AG09309 (cell line): ENCODE measurements at regions not wholly inside any gene's neighbourhood (a gene's known extent, or its start where the extent isn't known, plus 50 kb on each side); places are given as distances from the start of the nearest gene placed in this dataset.

Experiments used
- DNase-seq: peaks from one replicate; pipeline ENCODE4 v3.0.0-alpha.2; 2010; ENCODE audit warnings: low read depth
- H3K4me3 ChIP-seq: 2 replicates; pipeline ENCODE4 v1.5.1; 2011; ENCODE audit warnings: mild to moderate bottlenecking, low read depth, low read length, moderate library complexity; ENCODE audit not compliant: control insufficient read depth
- TF ChIP-seq, protein P1 (sequence below): IDR thresholded peaks from 2 replicates; pipeline ENCODE4 v1.5.1; 2011; ENCODE audit warnings: mild to moderate bottlenecking, low read depth, low read length, inconsistent platforms; ENCODE audit not compliant: insufficient read depth, control insufficient read depth; ENCODE audit errors: missing control alignments

GRCh38 chr21:14603202-14603601 lies 57.1 kb upstream of the SAMSN1 start:
- TF ChIP-seq, protein P1, sequence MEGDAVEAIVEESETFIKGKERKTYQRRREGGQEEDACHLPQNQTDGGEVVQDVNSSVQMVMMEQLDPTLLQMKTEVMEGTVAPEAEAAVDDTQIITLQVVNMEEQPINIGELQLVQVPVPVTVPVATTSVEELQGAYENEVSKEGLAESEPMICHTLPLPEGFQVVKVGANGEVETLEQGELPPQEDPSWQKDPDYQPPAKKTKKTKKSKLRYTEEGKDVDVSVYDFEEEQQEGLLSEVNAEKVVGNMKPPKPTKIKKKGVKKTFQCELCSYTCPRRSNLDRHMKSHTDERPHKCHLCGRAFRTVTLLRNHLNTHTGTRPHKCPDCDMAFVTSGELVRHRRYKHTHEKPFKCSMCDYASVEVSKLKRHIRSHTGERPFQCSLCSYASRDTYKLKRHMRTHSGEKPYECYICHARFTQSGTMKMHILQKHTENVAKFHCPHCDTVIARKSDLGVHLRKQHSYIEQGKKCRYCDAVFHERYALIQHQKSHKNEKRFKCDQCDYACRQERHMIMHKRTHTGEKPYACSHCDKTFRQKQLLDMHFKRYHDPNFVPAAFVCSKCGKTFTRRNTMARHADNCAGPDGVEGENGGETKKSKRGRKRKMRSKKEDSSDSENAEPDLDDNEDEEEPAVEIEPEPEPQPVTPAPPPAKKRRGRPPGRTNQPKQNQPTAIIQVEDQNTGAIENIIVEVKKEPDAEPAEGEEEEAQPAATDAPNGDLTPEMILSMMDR = no peak
- no peak for DNase-seq
- no peak overlapping the region for H3K4me3 ChIP-seq

GRCh38 chr21:14602382-14602958 lies 56.4 kb upstream of the SAMSN1 start:
- no peak overlapping the region for H3K4me3 ChIP-seq
- TF ChIP-seq, protein P1 = no peak
- DNase-seq = no peak

- TF ChIP-seq, protein P1 = no peak
- H3K4me3 ChIP-seq = no peak overlapping the region
- DNase-seq = no peak
Observed at GRCh38 chr21:14600569-14601297, 54.6 kb upstream of the SAMSN1 start.

DNA sequence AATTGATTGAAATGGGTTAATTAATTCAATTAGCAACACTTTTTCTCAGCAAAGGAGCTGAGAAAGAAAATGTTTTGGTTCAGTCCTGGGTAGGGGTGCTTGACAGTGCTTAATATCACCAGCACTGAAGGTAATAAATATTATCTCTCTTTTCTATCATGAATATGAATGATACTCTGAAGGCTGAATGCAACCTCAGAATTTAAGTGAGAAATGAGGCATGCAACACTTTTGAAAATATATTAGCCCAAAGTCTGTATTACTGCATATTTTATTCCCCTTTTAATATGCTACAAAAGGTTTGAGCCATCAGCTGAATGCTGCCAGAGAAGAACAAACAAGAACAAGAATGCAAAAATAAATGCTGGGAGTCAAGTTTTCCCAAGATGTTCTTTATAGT lies 52.0 kb upstream of the SAMSN1 start:
- no peak for DNase-seq
- H3K4me3 ChIP-seq = no peak overlapping the region
- TF ChIP-seq, protein P1 = no peak
